ENCODE measurements at regions not wholly inside any gene's neighbourhood (a gene's known extent, or its start where the extent isn't known, plus 50 kb on each side); places are given as distances from the start of the nearest gene placed in this dataset.

DNA sequence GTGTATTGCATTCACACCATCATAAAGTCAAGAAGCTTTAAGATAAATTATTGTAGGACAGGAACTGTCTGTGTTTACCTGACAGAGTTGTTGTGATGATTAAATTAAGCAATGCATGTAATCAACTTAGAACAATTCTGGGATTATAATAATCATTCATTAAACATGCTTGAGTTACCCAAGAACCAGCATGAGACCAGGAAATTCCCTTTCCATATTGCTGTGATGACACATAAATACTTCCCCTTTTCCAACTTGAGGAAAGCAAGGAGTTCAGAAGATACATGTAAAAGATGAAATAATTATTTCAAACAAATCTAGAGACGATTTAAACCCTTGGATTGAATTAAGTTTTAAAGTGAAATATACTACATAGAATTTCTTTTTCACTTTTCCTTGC, 404.4 kb downstream of the GJA1 start:
- Mint-ChIP-seq H3K4me3 (no peak overlapping the region), H3K4me1 (ENCODE audit: low read depth in 2 of 2) (peaks cover 3 to 14% of the 10 kb centered on the region in 2 donors)
- no peak for ATAC-seq

DNA sequence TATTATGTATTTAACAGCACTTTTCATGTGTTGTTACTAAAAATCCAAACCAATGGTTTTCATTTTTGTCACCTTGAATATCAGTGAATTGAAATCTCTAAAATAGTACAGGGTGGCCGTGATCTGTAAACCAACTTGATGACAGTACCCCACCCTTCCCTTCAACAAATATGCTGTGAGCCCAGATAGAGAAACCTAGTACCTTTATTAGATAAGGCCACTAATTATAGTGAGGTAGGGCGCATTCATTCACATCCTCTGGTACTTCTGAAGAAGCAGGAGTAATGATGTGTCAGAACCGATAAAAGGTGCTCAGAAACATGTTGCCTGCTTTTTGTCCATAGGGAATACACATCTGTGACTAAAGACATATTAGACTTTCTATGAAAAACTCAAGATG, 409.5 kb downstream of the GJA1 start:
- Mint-ChIP-seq H3K36me3 (no peaks in the 10 kb centered on the region), H3K27ac (no peak overlapping the region), H3K4me1 (ENCODE audit: low read depth in 2 of 2) (peaks cover 0 to 8% of the 10 kb centered on the region in 2 donors), H3K27me3 (no peaks in the 10 kb centered on the region), H3K9me3 (no peaks in the 10 kb centered on the region), H3K4me3 (no peak overlapping the region)
- no peak for DNase-seq (ENCODE audit: low spot score)
- no peak for ATAC-seq

More for the DNA sequence above, 404.4 kb downstream of the GJA1 start:
- Mint-ChIP-seq H3K36me3 (no peaks in the 10 kb centered on the region), H3K9me3 (peaks cover 6% of the 10 kb centered on the region), H3K27me3 (no peaks in the 10 kb centered on the region), H3K27ac (no peak overlapping the region)
- DNase-seq (ENCODE audit: low spot score): no peak

DNA sequence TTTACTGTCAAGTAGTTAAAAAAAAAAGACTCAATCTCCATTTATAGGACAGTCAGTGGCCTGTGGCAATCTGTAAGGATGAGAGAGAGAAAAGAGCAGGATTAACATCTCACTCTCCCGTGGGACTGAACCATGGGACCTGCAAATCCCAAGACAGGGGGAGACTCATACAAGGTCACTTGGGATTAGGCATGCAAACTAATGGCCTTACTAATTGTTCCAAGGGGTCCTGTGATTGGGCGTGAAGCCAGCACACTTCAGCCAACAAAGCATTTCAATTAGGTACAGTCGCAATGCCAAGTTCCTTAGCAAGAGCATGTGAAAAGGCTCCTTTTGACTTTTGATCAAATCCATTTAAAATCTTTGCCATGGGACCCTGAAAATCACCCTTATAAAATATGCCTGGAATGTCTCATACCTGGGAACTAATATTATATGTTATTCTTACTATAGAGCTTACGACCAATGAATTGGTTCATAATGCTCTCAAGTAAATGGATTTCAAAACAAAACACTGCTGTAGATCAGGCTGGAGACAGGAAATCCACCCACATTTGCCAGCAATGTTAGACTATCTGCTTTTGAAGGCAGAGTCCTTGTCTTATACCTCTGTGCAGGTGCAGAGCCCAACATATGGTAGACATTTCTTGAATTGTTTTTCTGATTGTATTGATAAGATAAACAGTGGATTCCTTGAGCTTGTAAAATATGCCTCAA, 412.5 kb downstream of the GJA1 start:
- no peak for ATAC-seq
- no peak for DNase-seq (ENCODE audit: low spot score)
- H3K27me3 Mint-ChIP-seq: no peaks in the 10 kb centered on the region
- no peak overlapping the region for H3K27ac Mint-ChIP-seq
- H3K4me1 Mint-ChIP-seq (ENCODE audit: low read depth in 2 of 2): no peaks in the 10 kb centered on the region
- H3K4me3 Mint-ChIP-seq: no peak overlapping the region
- H3K9me3 Mint-ChIP-seq: no peaks in the 10 kb centered on the region
- H3K36me3 Mint-ChIP-seq: no peaks in the 10 kb centered on the region

DNA sequence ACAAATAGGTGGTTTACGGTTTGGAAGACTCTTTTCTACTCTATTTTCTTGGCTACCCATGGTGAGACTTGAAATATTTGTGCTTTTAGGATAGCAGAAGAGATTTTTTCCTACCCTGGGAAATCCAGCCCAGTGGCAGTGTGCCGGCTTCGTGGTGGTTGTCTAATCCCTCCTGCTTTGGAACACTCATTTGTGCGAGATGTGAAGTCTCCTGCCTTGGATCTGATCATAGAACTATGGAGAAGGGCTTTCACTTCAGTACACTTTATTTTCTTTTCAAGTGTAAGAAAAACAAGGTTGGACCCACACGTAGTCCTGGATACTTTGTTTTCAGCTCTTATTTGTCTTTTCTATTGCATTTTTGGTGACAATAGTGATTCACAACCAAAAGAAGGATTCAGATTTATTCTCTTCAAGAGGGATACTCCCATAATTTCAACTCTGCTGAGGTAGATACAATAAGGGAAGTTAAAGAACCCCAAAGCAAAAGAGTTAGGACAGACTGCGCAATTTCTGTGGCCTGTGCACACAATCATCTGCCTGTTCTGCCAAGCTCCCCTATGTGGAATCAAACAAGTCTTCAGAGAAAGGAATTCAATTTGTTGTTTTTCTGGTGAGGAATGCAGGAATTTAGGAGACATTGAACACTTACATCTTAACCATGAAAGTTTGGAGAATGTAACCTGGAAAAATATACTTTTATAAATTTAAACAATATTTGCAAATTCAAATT, 413.2 kb downstream of the GJA1 start:
- no peak overlapping the region for H3K4me3 Mint-ChIP-seq
- no peaks in the 10 kb centered on the region for H3K9me3 Mint-ChIP-seq

DNA sequence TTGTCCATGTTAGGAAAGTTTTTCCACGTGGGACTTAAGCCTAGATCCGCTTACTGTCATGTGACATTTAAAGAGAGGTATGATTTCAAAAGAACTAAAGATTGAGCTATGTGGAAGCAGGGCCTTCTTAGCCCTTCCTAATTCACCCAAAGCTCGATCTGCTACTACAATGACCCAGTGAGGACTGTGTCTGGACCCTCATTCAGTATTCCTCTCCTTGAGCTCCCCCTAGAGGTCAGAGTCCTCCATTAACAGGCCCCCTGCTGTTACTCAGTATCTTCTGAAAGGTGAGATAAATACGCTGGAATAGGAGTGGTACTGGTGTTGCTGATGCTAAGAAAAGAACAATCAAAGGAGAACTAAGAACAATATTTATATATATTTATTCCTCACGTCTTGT, 414.0 kb downstream of the GJA1 start:
- ATAC-seq (no peak), DNase-seq (ENCODE audit: low spot score) (no peak)

More for the DNA sequence above, 413.2 kb downstream of the GJA1 start:
- ATAC-seq (no peak), DNase-seq (ENCODE audit: low spot score) (no peak)
- H3K36me3 Mint-ChIP-seq: no peaks in the 10 kb centered on the region
- H3K27ac Mint-ChIP-seq: no peak overlapping the region
- no peaks in the 10 kb centered on the region for H3K27me3 Mint-ChIP-seq
- H3K4me1 Mint-ChIP-seq (ENCODE audit: low read depth in 2 of 2): no peaks in the 10 kb centered on the region

DNA sequence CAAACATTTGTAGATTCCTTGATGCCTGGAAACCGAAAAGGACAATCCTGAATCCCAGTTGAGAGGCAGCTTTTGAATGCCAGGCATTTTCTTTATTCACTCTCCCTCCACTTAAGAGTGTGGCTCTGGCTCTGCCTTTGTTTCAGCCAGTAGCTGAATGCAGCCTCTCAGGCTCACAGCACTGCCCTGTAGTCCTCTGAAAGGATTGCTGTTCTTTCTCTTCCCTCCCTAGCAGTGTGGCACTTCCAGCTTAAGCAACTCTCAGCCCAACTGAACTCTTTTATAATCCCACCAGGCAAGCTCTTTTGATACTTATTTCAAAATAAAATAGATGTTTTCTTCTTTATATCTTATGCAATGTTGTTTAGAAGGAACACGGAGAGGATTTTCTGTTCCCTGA, 415.6 kb downstream of the GJA1 start:
- no peaks in the 10 kb centered on the region for H3K4me1 Mint-ChIP-seq (ENCODE audit: low read depth in 2 of 2)
- DNase-seq (ENCODE audit: low spot score) (no peak), ATAC-seq (no peak)
- no peak overlapping the region for H3K27ac Mint-ChIP-seq
- no peaks in the 10 kb centered on the region for H3K36me3 Mint-ChIP-seq
- no peak overlapping the region for H3K4me3 Mint-ChIP-seq
- H3K27me3 Mint-ChIP-seq: no peaks in the 10 kb centered on the region
- H3K9me3 Mint-ChIP-seq: no peaks in the 10 kb centered on the region

More for the DNA sequence above, 414.0 kb downstream of the GJA1 start:
- Mint-ChIP-seq H3K4me1 (ENCODE audit: low read depth in 2 of 2) (no peaks in the 10 kb centered on the region), H3K36me3 (no peaks in the 10 kb centered on the region), H3K4me3 (no peak overlapping the region), H3K9me3 (no peaks in the 10 kb centered on the region), H3K27me3 (no peaks in the 10 kb centered on the region), H3K27ac (no peak overlapping the region)

DNA sequence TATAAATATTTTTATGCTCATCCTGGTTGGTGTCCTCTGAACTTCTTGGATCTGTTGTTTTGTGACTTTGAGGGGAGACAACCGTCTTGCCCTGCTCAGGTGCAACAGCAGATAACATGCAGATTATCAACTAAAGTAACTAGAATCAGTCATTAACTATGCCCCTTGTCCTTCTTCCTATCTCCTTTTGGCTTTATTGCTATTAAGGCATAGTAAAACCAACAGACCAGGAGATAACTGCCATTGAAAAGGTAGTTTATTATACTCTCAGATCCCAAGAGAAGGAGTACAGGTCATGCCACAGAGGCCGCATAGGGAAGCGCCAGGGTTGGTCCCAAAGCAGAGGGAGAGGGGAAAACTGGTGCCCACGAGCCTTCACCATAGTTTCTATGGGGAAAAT, 418.2 kb downstream of the GJA1 start:
- ATAC-seq (no peak), DNase-seq (ENCODE audit: low spot score) (no peak)
- Mint-ChIP-seq H3K4me1 (ENCODE audit: low read depth in 2 of 2) (no peaks in the 10 kb centered on the region), H3K27me3 (no peaks in the 10 kb centered on the region), H3K36me3 (no peaks in the 10 kb centered on the region), H3K27ac (no peak overlapping the region), H3K4me3 (no peak overlapping the region), H3K9me3 (no peaks in the 10 kb centered on the region)

DNA sequence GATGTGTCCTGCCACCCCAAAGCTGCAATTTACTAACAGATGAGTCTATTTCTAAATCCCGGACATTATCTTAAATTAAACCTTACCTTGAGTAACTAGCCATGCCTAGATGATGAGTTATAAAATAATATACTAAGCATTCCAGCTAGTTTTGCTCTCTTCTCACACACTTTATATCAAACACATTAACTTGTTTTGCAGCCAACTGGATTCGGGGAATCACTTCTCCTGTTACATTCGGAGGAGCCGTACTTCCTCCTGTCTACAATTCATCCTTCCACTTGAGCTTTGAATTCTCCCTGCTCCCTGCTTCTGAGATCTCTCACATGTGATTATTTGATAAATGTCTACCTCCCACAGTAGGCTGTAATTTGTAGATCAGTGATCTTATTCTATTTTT, 420.1 kb downstream of the GJA1 start:
- no peaks in the 10 kb centered on the region for H3K27me3 Mint-ChIP-seq
- no peak overlapping the region for H3K4me3 Mint-ChIP-seq
- no peaks in the 10 kb centered on the region for H3K4me1 Mint-ChIP-seq (ENCODE audit: low read depth in 2 of 2)
- H3K36me3 Mint-ChIP-seq: no peaks in the 10 kb centered on the region
- DNase-seq (ENCODE audit: low spot score) (no peak), ATAC-seq (no peak)
- no peak overlapping the region for H3K27ac Mint-ChIP-seq
- no peaks in the 10 kb centered on the region for H3K9me3 Mint-ChIP-seq

DNA sequence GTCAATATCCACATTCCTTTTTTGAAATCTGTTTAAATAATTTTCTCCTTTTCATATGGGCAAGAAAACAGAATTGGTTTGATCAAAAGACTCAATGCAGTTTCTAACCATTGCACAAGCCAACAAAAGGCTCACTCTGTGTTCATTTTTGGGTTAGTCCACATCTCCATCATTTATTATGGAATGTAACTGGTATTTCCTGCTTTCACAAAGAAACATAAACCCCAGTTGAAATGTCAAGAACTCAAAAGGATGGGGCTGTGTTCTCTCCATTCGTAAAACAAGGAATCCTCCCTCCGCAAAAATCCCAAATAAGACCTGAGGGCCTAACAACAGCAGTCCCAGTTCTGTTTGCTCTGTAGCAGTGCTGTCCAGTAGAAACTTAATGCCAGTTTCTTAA, 420.9 kb downstream of the GJA1 start:
- ATAC-seq: no peak
- H3K4me3 Mint-ChIP-seq: no peak overlapping the region

DNA sequence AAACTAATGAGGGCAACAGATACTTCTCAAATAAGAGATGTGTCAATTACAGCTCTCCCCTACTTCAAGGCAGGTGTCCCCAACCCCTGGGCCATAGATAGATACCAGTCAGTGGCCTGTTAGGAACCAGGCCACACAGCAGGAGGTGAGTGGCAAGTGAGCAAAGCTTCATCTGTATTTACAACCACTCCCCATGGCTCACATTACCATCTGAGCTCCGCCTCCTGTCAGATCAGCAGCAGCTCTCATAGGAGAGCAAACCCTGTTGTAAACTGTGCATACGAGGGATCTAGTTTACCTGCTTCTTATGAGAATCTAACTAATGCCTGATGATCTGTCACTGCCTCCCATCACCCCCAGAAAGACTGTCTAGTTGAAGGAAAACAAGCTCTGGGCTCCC, 422.1 kb downstream of the GJA1 start:
- DNase-seq (ENCODE audit: low spot score): no peak
- no peak for ATAC-seq
- H3K36me3 Mint-ChIP-seq: no peaks in the 10 kb centered on the region
- no peaks in the 10 kb centered on the region for H3K27me3 Mint-ChIP-seq
- H3K27ac Mint-ChIP-seq: no peak overlapping the region
- H3K9me3 Mint-ChIP-seq: peaks cover 3% of the 10 kb centered on the region
- no peak overlapping the region for H3K4me3 Mint-ChIP-seq
- no peaks in the 10 kb centered on the region for H3K4me1 Mint-ChIP-seq (ENCODE audit: low read depth in 2 of 2)

More for the DNA sequence above, 420.9 kb downstream of the GJA1 start:
- Mint-ChIP-seq H3K27me3 (no peaks in the 10 kb centered on the region), H3K27ac (no peak overlapping the region), H3K9me3 (peaks cover 1% of the 10 kb centered on the region), H3K36me3 (no peaks in the 10 kb centered on the region), H3K4me1 (ENCODE audit: low read depth in 2 of 2) (no peaks in the 10 kb centered on the region)
- no peak for DNase-seq (ENCODE audit: low spot score)

DNA sequence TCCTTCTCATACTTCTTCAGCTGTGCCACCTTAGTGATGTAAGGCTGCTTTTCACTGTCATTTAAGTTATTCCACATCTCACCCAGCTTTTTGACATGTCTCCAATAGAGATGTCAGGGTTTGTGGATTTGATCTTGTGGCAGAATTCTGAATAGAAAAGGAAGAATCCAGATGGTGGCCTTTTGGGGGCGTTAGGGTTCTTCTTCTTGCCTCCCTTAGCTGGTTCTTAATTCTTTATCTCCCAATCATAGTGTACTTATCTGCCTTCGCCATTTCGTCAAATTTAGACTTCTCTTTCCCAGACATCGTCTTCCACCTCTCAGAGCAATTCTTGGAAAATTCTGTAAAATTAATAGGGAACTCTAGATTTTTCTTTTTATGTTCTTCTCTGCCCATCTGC, 422.9 kb downstream of the GJA1 start:
- Mint-ChIP-seq H3K36me3 (no peaks in the 10 kb centered on the region), H3K9me3 (peaks cover 5% of the 10 kb centered on the region), H3K27ac (no peak overlapping the region), H3K27me3 (no peaks in the 10 kb centered on the region), H3K4me3 (no peak overlapping the region), H3K4me1 (ENCODE audit: low read depth in 2 of 2) (no peaks in the 10 kb centered on the region)
- ATAC-seq (no peak), DNase-seq (ENCODE audit: low spot score) (no peak)

DNA sequence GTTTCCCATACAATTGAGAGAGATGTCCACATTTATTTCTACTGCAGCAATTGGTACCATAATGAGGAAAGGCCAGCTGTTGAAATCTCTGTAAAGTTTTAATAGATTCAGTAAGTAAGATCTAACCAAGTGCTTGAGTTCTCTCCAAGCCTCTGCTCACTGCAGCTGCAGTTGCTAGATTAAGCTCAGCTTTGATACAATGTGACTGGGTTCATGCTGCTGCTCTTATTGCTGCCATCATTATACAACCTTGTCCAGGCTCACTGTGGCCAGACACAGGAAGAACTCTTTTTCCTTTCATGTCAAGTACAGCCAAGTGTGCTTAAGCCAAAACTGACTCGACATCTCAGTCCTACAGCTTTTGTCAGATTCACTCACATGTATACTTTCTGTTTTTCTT, 423.5 kb downstream of the GJA1 start:
- Mint-ChIP-seq H3K36me3 (no peaks in the 10 kb centered on the region), H3K4me1 (ENCODE audit: low read depth in 2 of 2) (no peaks in the 10 kb centered on the region), H3K27ac (no peak overlapping the region), H3K27me3 (no peaks in the 10 kb centered on the region), H3K9me3 (peaks cover 5% of the 10 kb centered on the region), H3K4me3 (no peak overlapping the region)
- no peak for ATAC-seq
- no peak for DNase-seq (ENCODE audit: low spot score)

DNA sequence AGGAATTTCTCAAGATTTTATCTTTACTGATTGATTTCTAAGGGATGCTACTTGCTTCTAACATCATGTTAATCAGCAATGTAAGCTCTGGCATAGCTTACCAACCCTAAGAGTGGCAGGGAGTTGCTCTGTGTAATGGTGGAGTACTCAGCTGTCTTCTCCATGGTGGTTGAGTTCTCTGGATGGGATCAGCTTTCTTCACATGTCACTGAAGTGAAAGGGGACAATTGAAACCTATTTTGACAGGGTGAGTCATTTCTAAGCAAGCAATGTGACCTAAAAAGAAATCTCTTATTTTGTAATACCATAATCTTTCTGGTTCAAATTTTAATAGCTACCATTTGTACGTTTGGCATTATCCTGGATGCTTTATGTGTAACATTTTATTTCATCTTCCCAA, 430.4 kb downstream of the GJA1 start:
- Mint-ChIP-seq H3K36me3 (no peaks in the 10 kb centered on the region), H3K9me3 (peaks cover 5% of the 10 kb centered on the region), H3K4me3 (no peak overlapping the region), H3K4me1 (ENCODE audit: low read depth in 2 of 2) (no peaks in the 10 kb centered on the region), H3K27ac (no peak overlapping the region), H3K27me3 (no peaks in the 10 kb centered on the region)
- no peak for ATAC-seq
- DNase-seq (ENCODE audit: low spot score): no peak

DNA sequence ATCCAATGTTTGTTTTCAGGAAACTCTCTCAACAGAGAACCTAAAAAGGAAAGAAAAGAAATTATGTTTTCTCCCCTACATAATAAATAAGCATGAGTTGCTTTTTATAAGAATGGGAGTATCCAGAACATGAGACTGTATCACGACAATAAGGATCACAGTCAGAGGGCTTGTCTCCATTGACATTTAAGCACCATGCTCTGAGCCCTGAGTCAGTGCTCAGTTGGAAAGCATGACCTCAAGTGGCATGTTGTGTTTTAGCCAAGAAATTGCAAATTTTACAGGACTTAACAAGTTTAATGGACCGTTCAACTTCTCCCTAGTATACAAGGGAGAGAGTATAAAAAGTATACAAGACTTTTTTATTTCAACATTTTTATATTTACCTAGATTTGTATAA, 431.6 kb downstream of the GJA1 start:
- H3K4me1 Mint-ChIP-seq (ENCODE audit: low read depth in 2 of 2): no peaks in the 10 kb centered on the region
- peaks cover 2% of the 10 kb centered on the region for H3K9me3 Mint-ChIP-seq
- no peak overlapping the region for H3K4me3 Mint-ChIP-seq
- no peak for DNase-seq (ENCODE audit: low spot score)
- no peak for ATAC-seq
- no peaks in the 10 kb centered on the region for H3K27me3 Mint-ChIP-seq
- H3K27ac Mint-ChIP-seq: no peak overlapping the region
- no peaks in the 10 kb centered on the region for H3K36me3 Mint-ChIP-seq

All from natural killer cell treated with Interleukin-12 subunit alpha and Interleukin-12 subunit beta and Interleukin-15 and Interleukin-18, amount 100 ng/mL, for 72 hours (primary cell).